Suprapubic skin (tissue), 4 donors: ENCODE measurements at regions not wholly inside any gene's neighbourhood (a gene's known extent, or its start where the extent isn't known, plus 50 kb on each side); places are given as distances from the start of the nearest gene placed in this dataset.
"Not testable (repeated sequence)": the region's sequence is repeated elsewhere in the genome, so short reads cannot be mapped to it uniquely, and the experiment has no call there.

Experiments used
- POLR2A ChIP-seq, 2 donors: fragments of 450-650 bp; IDR thresholded peaks; one replicate each; pipeline ENCODE4 v1.6.1; 2017; ENCODE audit warnings: antibody characterized with exemption in 2 of 2, mild to moderate bottlenecking in 2 of 2, moderate library complexity in 2 of 2
- POLR2AphosphoS5 ChIP-seq, 3 donors: sonication (generic); formaldehyde crosslinking; IDR thresholded peaks; one replicate each; pipeline ENCODE4 v1.6.1; 2017; ENCODE audit warnings: antibody characterized with exemption in 3 of 3
- TF ChIP-seq, protein P1 (sequence below), 2 donors: fragments of 200-600 bp in 1 of 2; fragments of 450-650 bp in 1 of 2; sonication (generic) in 1 of 2; IDR thresholded peaks; one replicate each; pipeline ENCODE4 v1.5.1; 2016 to 2019; ENCODE audit warnings: antibody characterized with exemption in 2 of 2, mild to moderate bottlenecking in 1 of 2, moderate library complexity in 1 of 2

DNA sequence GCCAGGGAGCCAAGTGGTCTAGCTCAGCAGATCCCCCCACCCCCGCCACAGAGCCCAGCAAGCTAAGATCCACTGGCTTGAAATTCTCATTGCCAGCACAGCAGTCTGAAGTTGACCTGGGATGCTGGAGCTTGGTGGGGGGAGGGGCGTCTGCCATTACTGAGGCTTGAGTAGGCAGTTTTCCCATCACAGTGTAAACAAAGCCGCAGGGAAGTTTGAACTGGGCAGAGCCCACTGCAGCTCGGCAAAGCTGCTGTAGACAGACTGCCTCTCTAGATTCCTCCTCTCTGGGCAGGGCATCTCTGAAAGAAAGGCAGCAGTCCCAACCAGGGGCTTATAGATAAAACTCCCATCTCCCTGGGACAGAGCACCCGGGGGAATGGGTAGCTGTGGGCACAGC, 89.3 kb upstream of the ZNF678 start:
- TF ChIP-seq, protein P1, sequence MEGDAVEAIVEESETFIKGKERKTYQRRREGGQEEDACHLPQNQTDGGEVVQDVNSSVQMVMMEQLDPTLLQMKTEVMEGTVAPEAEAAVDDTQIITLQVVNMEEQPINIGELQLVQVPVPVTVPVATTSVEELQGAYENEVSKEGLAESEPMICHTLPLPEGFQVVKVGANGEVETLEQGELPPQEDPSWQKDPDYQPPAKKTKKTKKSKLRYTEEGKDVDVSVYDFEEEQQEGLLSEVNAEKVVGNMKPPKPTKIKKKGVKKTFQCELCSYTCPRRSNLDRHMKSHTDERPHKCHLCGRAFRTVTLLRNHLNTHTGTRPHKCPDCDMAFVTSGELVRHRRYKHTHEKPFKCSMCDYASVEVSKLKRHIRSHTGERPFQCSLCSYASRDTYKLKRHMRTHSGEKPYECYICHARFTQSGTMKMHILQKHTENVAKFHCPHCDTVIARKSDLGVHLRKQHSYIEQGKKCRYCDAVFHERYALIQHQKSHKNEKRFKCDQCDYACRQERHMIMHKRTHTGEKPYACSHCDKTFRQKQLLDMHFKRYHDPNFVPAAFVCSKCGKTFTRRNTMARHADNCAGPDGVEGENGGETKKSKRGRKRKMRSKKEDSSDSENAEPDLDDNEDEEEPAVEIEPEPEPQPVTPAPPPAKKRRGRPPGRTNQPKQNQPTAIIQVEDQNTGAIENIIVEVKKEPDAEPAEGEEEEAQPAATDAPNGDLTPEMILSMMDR (IDR thresholded peaks at IDR 0.05), result not testable (repeated sequence)
- not testable (repeated sequence) for TF ChIP-seq POLR2AphosphoS5, POLR2A (IDR thresholded peaks at IDR 0.05)
